Hepatocyte (in vitro differentiated cells): ENCODE measurements at regions not wholly inside any gene's neighbourhood (a gene's known extent, or its start where the extent isn't known, plus 50 kb on each side); places are given as distances from the start of the nearest gene placed in this dataset.

ENCODE experiments used
- EZH2phosphoT487 ChIP-seq: fragments of 200-600 bp; sonication (generic); IDR thresholded peaks from one replicate; pipeline ENCODE4 v1.6.1; 2018; ENCODE audit warnings: antibody characterized with exemption, mild to moderate bottlenecking, low read depth, moderate library complexity; ENCODE audit not compliant: unreplicated experiment, severe bottlenecking
- TF ChIP-seq, protein P1 (sequence below): fragments of 200-600 bp; sonication (generic); IDR thresholded peaks from 2 replicates; pipeline ENCODE4 v1.5.1; 2016; ENCODE audit warnings: antibody characterized with exemption, mild to moderate bottlenecking; ENCODE audit not compliant: poor library complexity

DNA sequence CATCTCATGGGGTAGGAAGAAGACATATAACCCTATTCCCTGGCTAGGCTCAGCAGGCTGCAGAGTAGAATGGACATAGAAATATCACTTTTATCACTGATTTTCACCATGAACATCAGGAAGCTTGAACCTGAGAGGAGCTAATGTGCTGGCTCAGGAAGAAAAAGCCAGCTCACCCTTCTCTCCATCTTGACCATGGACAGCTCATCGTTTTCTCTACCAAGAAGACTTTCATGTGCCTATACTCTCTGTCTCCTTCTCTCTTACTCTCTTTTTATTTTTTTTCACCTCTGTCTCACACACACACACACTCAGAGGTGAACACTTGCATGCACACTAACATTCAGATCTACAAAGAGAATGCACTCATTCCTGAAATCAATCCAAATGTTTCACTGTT is 372.8 kb upstream of the CNTNAP5 start:
- TF ChIP-seq, protein P1, sequence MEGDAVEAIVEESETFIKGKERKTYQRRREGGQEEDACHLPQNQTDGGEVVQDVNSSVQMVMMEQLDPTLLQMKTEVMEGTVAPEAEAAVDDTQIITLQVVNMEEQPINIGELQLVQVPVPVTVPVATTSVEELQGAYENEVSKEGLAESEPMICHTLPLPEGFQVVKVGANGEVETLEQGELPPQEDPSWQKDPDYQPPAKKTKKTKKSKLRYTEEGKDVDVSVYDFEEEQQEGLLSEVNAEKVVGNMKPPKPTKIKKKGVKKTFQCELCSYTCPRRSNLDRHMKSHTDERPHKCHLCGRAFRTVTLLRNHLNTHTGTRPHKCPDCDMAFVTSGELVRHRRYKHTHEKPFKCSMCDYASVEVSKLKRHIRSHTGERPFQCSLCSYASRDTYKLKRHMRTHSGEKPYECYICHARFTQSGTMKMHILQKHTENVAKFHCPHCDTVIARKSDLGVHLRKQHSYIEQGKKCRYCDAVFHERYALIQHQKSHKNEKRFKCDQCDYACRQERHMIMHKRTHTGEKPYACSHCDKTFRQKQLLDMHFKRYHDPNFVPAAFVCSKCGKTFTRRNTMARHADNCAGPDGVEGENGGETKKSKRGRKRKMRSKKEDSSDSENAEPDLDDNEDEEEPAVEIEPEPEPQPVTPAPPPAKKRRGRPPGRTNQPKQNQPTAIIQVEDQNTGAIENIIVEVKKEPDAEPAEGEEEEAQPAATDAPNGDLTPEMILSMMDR: no peak
- no peak for TF ChIP-seq EZH2phosphoT487
